ENCODE measurements at regions not wholly inside any gene's neighbourhood (a gene's known extent, or its start where the extent isn't known, plus 50 kb on each side); places are given as distances from the start of the nearest gene placed in this dataset.

DNA sequence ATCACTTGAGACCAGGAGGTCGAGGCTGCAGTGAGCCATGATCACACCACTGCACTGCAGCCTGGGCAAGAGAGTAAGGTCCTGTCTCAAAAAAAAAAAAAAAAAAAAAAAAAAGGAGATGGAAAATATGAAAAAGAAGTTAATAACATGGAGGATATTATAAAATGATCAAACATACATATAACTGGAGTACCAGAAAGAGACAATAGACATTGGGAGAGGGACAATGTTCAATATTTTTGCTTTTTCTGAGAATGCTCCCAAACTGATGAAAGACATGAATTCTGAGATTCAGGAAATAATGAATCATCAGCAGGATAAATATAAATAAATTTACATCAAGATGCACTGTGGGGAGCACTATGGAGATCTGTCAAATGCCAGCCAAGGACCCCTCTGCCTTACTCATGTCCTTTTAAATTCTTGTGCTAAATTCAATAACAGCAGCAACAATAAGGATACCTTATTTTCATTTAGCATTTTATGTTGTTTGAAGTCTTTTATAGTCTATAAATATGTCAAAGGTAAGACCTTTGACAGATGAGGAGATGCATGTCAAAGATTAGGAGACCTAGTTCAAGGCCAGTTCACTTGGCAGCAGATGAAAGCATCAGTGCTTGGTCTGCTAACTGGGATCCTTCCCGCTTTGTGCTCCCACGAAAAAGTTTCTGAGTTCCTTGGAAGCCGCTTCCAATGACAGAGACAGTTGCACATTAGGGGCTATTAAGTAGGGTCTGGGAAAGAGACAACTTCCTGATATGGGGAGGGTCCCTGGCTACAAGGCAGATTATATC, 97.7 kb downstream of the TLR5 start:
- BruUV-seq (replicated peaks) = no TSS peak
- Histone ChIP-seq H3K9me1 (ENCODE audit: control insufficient read depth, insufficient read depth, low read length) (no peaks in the 10 kb centered on the region), H3K9me3 (replicated peaks; ENCODE audit: control insufficient read depth, insufficient read depth, low read depth, low read length) (no peaks in the 10 kb centered on the region), H3K4me2 (ENCODE audit: insufficient read depth, low read length) (no peak overlapping the region), H4K20me1 (replicated peaks; ENCODE audit: control insufficient read depth, insufficient read depth, low read length) (no peaks in the 10 kb centered on the region), H3K4me1 (replicated peaks in 1 of 2; ENCODE audit: control insufficient read depth in 2 of 2, insufficient read depth in 2 of 2, low read length in 2 of 2) (no peaks in the 10 kb centered on the region), H3K27ac (ENCODE audit: extremely low read depth, low read depth, low read length) (no peak overlapping the region), H3K36me3 (ENCODE audit: control insufficient read depth, insufficient read depth, low read length) (no peaks in the 10 kb centered on the region), H3K79me2 (ENCODE audit: control insufficient read depth, insufficient read depth, low read length) (no peaks in the 10 kb centered on the region), H2AFZ (ENCODE audit: low read depth, low read length) (no peak overlapping the region), H3K27me3 (ENCODE audit: control insufficient read depth in 2 of 2, insufficient read depth in 2 of 2, low read length in 2 of 2) (peaks cover 6 to 23% of the 10 kb centered on the region in 2 experiments; a peak in 3 of 5 replicates), H3K4me3 (no peak overlapping the region), H3K9ac (ENCODE audit: insufficient read depth in 1 of 2, low read depth in 2 of 2, low read length in 2 of 2) (no peak overlapping the region)
- TF ChIP-seq, protein P1, sequence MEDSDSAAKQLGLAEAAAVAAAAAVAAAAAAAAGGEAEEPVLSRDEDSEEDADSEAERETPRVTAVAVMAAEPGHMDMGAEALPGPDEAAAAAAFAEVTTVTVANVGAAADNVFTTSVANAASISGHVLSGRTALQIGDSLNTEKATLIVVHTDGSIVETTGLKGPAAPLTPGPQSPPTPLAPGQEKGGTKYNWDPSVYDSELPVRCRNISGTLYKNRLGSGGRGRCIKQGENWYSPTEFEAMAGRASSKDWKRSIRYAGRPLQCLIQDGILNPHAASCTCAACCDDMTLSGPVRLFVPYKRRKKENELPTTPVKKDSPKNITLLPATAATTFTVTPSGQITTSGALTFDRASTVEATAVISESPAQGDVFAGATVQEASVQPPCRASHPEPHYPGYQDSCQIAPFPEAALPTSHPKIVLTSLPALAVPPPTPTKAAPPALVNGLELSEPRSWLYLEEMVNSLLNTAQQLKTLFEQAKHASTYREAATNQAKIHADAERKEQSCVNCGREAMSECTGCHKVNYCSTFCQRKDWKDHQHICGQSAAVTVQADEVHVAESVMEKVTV (CRISPR knock-in tag; IDR thresholded peaks at IDR 0.05) = no peak
- TF ChIP-seq KDM2B (CRISPR knock-in tag; IDR thresholded peaks at IDR 0.05) = no peak
- intact Hi-C loops (cut with micrococcal nuclease) (no loop called here), in situ Hi-C loops (cut with MboI) (no loop called here)
- no peak for FAIRE-seq
- no peak for DNase-seq (ENCODE audit: extremely low read depth in 1 of 4, low spot score in 3 of 4)
- whole genome bisulfite sequencing (ENCODE audit: insufficient coverage, low coverage, missing lambda C conversion rate) = 0% methylated on average over 4 of the region's 4 CpGs
- POLR2A ChIA-PET = no interaction called here
- ATAC-seq = no peak
- CTCF ChIA-PET (ENCODE audit: low intra/inter-chr PET ratio) = no interaction called here

DNA sequence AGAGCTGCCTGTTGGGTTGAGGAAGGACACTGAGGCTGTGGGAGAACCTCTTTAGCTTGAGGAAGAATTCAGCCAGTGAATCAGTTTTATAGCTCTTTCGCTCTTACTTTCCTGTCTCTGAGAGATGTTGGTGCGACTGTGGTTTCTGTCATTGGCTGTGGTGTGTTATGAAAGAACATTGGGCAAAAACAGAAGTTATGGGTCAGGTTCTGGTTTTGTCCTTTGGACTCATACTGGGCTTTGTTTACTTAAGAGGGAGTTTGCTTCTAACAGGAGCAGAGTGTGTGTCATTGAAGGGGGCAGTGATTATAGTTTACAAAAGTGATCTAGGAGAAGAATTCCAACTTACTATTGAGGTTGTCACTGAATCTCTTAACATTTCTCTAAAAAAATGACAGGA, 97.0 kb downstream of the TLR5 start:
- no peaks in the 10 kb centered on the region for H3K9me1 ChIP-seq (ENCODE audit: control insufficient read depth, insufficient read depth, low read length)
- WGBS (ENCODE audit: insufficient coverage, low coverage, missing lambda C conversion rate) = 3% methylated on average over 2 of the region's 2 CpGs
- TF ChIP-seq CHD2 (IDR thresholded peaks at IDR 0.05; ENCODE audit: low read depth, low read length) (no peak), ZNF76 (CRISPR knock-in tag; IDR thresholded peaks at IDR 0.05; ENCODE audit: borderline replicate concordance) (no peak), PHF21A (IDR thresholded peaks at IDR 0.05; ENCODE audit: borderline replicate concordance, low read depth) (no peak), SMAD3 (CRISPR knock-in tag; conservative IDR thresholded peaks at IDR 0.05) (no peak)
- ATAC-seq (no peak), DNase-seq (ENCODE audit: extremely low read depth in 1 of 4, low spot score in 3 of 4) (no peak), FAIRE-seq (no peak)
- H3K4me2 ChIP-seq (ENCODE audit: insufficient read depth, low read length) = no peak overlapping the region
- no peak overlapping the region for H3K4me3 ChIP-seq
- H3K36me3 ChIP-seq (ENCODE audit: control insufficient read depth, insufficient read depth, low read length) = no peaks in the 10 kb centered on the region
- H3K4me1 ChIP-seq (replicated peaks in 1 of 2; ENCODE audit: control insufficient read depth in 2 of 2, insufficient read depth in 2 of 2, low read length in 2 of 2) = no peaks in the 10 kb centered on the region
- H4K20me1 ChIP-seq (replicated peaks; ENCODE audit: control insufficient read depth, insufficient read depth, low read length) = no peaks in the 10 kb centered on the region
- CTCF ChIA-PET (ENCODE audit: low intra/inter-chr PET ratio) = no interaction called here
- no peak overlapping the region for H3K27ac ChIP-seq (ENCODE audit: extremely low read depth, low read depth, low read length)
- in situ Hi-C loops (cut with MboI) (no loop called here), intact Hi-C loops (cut with micrococcal nuclease) (no loop called here)
- H3K79me2 ChIP-seq (ENCODE audit: control insufficient read depth, insufficient read depth, low read length) = no peaks in the 10 kb centered on the region
- peaks cover 6 to 27% of the 10 kb centered on the region in 2 experiments; a peak in 3 of 5 replicates for H3K27me3 ChIP-seq (ENCODE audit: control insufficient read depth in 2 of 2, insufficient read depth in 2 of 2, low read length in 2 of 2)
- no peak overlapping the region for H3K9ac ChIP-seq (ENCODE audit: insufficient read depth in 1 of 2, low read depth in 2 of 2, low read length in 2 of 2)
- no peak overlapping the region for H2AFZ ChIP-seq (ENCODE audit: low read depth, low read length)
- no TSS peak for BruUV-seq (replicated peaks)
- POLR2A ChIA-PET = interaction anchor here (1.1 kb wide), 1 partner anchor 18 kb away, joined by 4 read pairs; no protein-coding TSS in a partner anchor
- no peaks in the 10 kb centered on the region for H3K9me3 ChIP-seq (replicated peaks; ENCODE audit: control insufficient read depth, insufficient read depth, low read depth, low read length)
